AG04449 (cell line): ENCODE measurements at regions not wholly inside any gene's neighbourhood (a gene's known extent, or its start where the extent isn't known, plus 50 kb on each side); places are given as distances from the start of the nearest gene placed in this dataset.

Experiments used
- CTCF ChIA-PET: fragments of 350-600 bp; formaldehyde crosslinking; extraction: SDS; loops from one replicate; lab custom pipeline; 2021; ENCODE audit warnings: antibody characterized with exemption; lab: Yijun Ruan, JAX
- POLR2A ChIA-PET: fragments of 400-600, 350-600 bp; formaldehyde crosslinking; extraction: SDS; loops from one replicate; lab custom pipeline; 2020; ENCODE audit warnings: antibody characterized with exemption, inconsistent platforms; lab: Yijun Ruan, JAX
- DNase-seq: peaks from one replicate; pipeline ENCODE4 v3.0.0-alpha.2; 2010; ENCODE audit warnings: low read depth, low spot score
- H3K4me3 ChIP-seq: 2 replicates; pipeline ENCODE4 v1.5.1; 2011; ENCODE audit warnings: low read depth, mild to moderate bottlenecking, control low read depth, low read length
- TF ChIP-seq, protein P1 (sequence below): IDR thresholded peaks from one replicate; pipeline ENCODE4 v1.5.1; 2011; ENCODE audit warnings: mild to moderate bottlenecking, moderate library complexity, low read length, control low read depth, inconsistent platforms; ENCODE audit not compliant: insufficient read depth; ENCODE audit errors: missing control alignments

DNA sequence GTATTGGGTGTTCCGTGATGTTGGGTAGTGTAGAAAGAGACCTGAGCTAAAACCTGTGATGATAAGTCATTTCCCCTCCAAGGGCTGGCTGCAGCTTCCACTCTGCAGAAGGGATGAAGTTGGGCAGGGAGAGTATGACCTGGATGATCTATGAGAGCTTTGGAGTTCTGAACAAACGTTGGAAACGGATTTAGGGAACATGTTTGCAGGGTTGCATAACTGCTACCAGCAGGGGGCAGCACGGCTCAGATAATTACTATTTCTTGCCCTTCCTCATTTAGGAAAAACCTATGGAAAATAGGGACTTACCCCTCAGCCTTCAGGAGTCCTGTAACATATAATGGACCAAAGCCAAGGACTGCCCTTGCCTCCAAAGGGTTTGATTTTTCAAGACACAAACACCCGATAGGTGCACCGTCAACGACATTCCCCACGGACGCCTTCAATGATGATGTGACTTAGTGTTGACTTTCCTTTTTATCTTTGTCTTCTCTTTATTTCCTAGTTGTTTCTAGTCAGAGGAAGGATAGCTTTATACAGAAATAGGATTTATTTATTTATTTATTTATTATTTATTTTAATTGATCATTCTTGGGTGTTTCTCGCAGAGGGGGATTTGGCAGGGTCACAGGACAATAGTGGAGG lies 164.9 kb upstream of the SASH1 start:
- peak; percentile 5 for DNase-seq
- TF ChIP-seq, protein P1, sequence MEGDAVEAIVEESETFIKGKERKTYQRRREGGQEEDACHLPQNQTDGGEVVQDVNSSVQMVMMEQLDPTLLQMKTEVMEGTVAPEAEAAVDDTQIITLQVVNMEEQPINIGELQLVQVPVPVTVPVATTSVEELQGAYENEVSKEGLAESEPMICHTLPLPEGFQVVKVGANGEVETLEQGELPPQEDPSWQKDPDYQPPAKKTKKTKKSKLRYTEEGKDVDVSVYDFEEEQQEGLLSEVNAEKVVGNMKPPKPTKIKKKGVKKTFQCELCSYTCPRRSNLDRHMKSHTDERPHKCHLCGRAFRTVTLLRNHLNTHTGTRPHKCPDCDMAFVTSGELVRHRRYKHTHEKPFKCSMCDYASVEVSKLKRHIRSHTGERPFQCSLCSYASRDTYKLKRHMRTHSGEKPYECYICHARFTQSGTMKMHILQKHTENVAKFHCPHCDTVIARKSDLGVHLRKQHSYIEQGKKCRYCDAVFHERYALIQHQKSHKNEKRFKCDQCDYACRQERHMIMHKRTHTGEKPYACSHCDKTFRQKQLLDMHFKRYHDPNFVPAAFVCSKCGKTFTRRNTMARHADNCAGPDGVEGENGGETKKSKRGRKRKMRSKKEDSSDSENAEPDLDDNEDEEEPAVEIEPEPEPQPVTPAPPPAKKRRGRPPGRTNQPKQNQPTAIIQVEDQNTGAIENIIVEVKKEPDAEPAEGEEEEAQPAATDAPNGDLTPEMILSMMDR: peak; percentile 61
- POLR2A ChIA-PET: no interaction called here
- CTCF ChIA-PET: interaction anchor here (0.6 to 3.7 kb wide), 89 partner anchors 8 to 795 kb away, joined by 3 to 188 read pairs (median 4); partner anchors contain the start of gene SAMD5
- H3K4me3 ChIP-seq: no peak overlapping the region

GRCh38 chr6:148179786-148180185 lies 162.9 kb upstream of the SASH1 start:
- ChIA-PET POLR2A (no interaction called here), CTCF (interaction anchor here (0.6 to 10.1 kb wide), 64 partner anchors 9 to 798 kb away, joined by 3 to 170 read pairs (median 5); no protein-coding TSS in a partner anchor)
- TF ChIP-seq, protein P1: peak; percentile 57
- DNase-seq: no peak
- H3K4me3 ChIP-seq: no peak overlapping the region

DNA sequence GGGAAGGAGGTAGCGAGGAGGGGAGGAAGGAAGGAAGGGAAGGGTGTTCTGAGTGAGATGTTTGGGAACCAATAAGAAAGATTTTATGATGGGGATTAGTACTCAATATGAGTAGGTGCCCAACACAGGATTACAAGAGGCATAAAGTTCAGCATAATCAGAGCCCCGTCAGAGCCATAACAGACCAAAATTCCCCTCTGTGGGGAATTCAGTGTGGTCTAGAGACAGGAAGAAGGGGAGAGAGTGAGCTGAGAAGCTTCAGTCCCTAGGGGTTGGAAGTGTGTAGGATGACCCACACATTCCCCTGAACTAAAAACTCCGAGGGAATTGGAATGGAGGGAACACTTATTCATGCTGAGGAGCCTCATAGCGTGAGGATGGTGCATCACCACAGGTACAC lies 160.3 kb upstream of the SASH1 start:
- CTCF ChIA-PET: interaction anchor here (0.8 to 10.1 kb wide), 6 partner anchors 11 to 789 kb away, joined by 3 to 170 read pairs (median 14); no protein-coding TSS in a partner anchor
- TF ChIP-seq, protein P1: no peak
- POLR2A ChIA-PET: no interaction called here
- DNase-seq: no peak
- no peak overlapping the region for H3K4me3 ChIP-seq

- CTCF ChIA-PET: interaction anchor here (1.7 to 10.1 kb wide), 2 partner anchors 67 to 280 kb away, joined by 5 to 170 read pairs; no protein-coding TSS in a partner anchor
- TF ChIP-seq, protein P1: no peak
- H3K4me3 ChIP-seq: no peak overlapping the region
- POLR2A ChIA-PET: no interaction called here
- DNase-seq: no peak
Observed at GRCh38 chr6:148183776-148184175, 158.9 kb upstream of the SASH1 start.

GRCh38 chr6:148186916-148187315 lies 155.7 kb upstream of the SASH1 start:
- TF ChIP-seq, protein P1: no peak
- DNase-seq: no peak
- H3K4me3 ChIP-seq: no peak overlapping the region
- ChIA-PET POLR2A (no interaction called here), CTCF (interaction anchor here (1.2 to 10.1 kb wide), 4 partner anchors 10 to 277 kb away, joined by 3 to 170 read pairs (median 22); no protein-coding TSS in a partner anchor)

DNA sequence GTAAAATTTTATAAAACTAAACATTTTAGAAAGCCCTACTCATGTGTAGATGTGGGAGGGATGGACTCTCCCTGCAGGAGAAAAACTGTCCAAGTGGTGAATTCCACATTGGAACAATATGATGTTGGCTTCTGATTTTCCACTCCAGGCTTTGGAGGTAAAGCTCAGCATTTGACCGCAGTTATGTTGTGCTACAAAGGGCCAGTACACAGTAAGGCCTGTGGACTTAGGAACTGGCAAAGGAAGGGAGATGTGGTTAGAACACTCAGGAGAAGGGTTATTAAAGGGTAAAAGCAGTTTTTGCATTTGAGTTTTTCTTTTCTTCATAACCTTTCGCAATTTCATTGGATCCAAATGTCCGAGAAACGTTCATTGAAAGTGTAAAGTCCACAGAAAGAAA lies 150.3 kb upstream of the SASH1 start:
- POLR2A ChIA-PET: interaction anchor here (1.1 to 1.2 kb wide), 2 partner anchors 11 to 80 kb away, joined by 3 to 5 read pairs; no protein-coding TSS in a partner anchor
- peak; percentile 85 for DNase-seq

More for the DNA sequence above, 150.3 kb upstream of the SASH1 start:
- no peak overlapping the region for H3K4me3 ChIP-seq
- TF ChIP-seq, protein P1: no peak
- CTCF ChIA-PET: interaction anchor here (1.0 to 5.2 kb wide), 4 partner anchors 11 to 59 kb away, joined by 3 to 54 read pairs (median 20); no protein-coding TSS in a partner anchor
